Testis (tissue), 2 donors: ENCODE measurements at regions not wholly inside any gene's neighbourhood (a gene's known extent, or its start where the extent isn't known, plus 50 kb on each side); places are given as distances from the start of the nearest gene placed in this dataset.

Experiments
- DNase-seq: peaks from one replicate; pipeline ENCODE4 v3.0.0-alpha.2; 2019
- H3K27ac ChIP-seq, 2 donors: fragments of 200-600 bp; sonication (generic); one replicate each; pipeline ENCODE4 v1.5.1; 2019
- H3K27me3 ChIP-seq: fragments of 200-600 bp; sonication (generic); one replicate; pipeline ENCODE4 v1.5.1; 2019
- H3K36me3 ChIP-seq: fragments of 200-600 bp; sonication (generic); one replicate; pipeline ENCODE4 v1.5.1; 2017; ENCODE audit warnings: low read depth; ENCODE audit errors: missing control alignments
- H3K4me1 ChIP-seq: fragments of 200-600 bp; sonication (generic); one replicate; pipeline ENCODE4 v1.5.1; 2019
- H3K4me3 ChIP-seq, 2 donors: fragments of 200-600 bp; sonication (generic); one replicate each; pipeline ENCODE4 v1.5.1; 2017 to 2019
- H3K9me3 ChIP-seq: fragments of 200-600 bp; sonication (generic); one replicate; pipeline ENCODE4 v1.5.1; 2017
- CTCF ChIP-seq, 3 experiments: fragments of 450-650 bp in 2 of 3; fragments of 200-600 bp in 1 of 3; sonication (generic) in 1 of 3; IDR thresholded peaks; one replicate each; pipeline ENCODE4 v1.5.1; 2016 to 2019; ENCODE audit warnings: antibody characterized with exemption in 3 of 3, mild to moderate bottlenecking in 2 of 3, moderate library complexity in 1 of 3
- POLR2A ChIP-seq: fragments of 450-650 bp; IDR thresholded peaks from one replicate; pipeline ENCODE4 v1.6.1; 2017; ENCODE audit warnings: antibody characterized with exemption, mild to moderate bottlenecking, moderate library complexity
- WGBS, 2 donors: methylation state at CpG; one replicate each; pipeline ENCODE4 v1.1.5; 2018; 5-methylcytosine and 5-hydroxymethylcytosine counted together
- intact Hi-C: fragments of 100-400 bp; cut with DNase I; formaldehyde crosslinking; loops from one replicate; pipeline ENCODE4 v1.15.1; 2023; ENCODE audit warnings: low total_unique reads

GRCh38 chr1:30187413-30188023 is 535.9 kb downstream of the MATN1 start:
- no peaks in the 10 kb centered on the region for H3K27me3 ChIP-seq
- no peaks in the 10 kb centered on the region for H3K4me1 ChIP-seq
- H3K4me3 ChIP-seq: no peak overlapping the region
- intact Hi-C loops: no loop called here
- no peak overlapping the region for H3K27ac ChIP-seq
- no peaks in the 10 kb centered on the region for H3K9me3 ChIP-seq
- no peaks in the 10 kb centered on the region for H3K36me3 ChIP-seq
- WGBS, 2 donors: 94 to 95% methylated on average over 4 of the region's 4 CpGs
- DNase-seq: no peak
- TF ChIP-seq POLR2A (no peak), CTCF (IDR thresholded peaks at IDR 0.05) (no peak)

GRCh38 chr1:30186586-30186985 is 536.8 kb downstream of the MATN1 start:
- no peak for TF ChIP-seq CTCF (IDR thresholded peaks at IDR 0.05)
- no peak for TF ChIP-seq POLR2A
- intact Hi-C loops: no loop called here
- 46 to 64% methylated on average over 4 of the region's 4 CpGs for WGBS, 2 donors
- H3K4me3 ChIP-seq: no peak overlapping the region
- H3K36me3 ChIP-seq: no peaks in the 10 kb centered on the region
- no peaks in the 10 kb centered on the region for H3K4me1 ChIP-seq
- no peaks in the 10 kb centered on the region for H3K9me3 ChIP-seq
- H3K27me3 ChIP-seq: no peaks in the 10 kb centered on the region
- no peak for DNase-seq
- no peak overlapping the region for H3K27ac ChIP-seq

- no peaks in the 10 kb centered on the region for H3K36me3 ChIP-seq
- no peaks in the 10 kb centered on the region for H3K27me3 ChIP-seq
- TF ChIP-seq CTCF (IDR thresholded peaks at IDR 0.05) (no peak), POLR2A (no peak)
- H3K9me3 ChIP-seq: no peaks in the 10 kb centered on the region
- 46 to 57% methylated on average over 6 of the region's 6 CpGs for WGBS, 2 donors
- intact Hi-C loops: no loop called here
- H3K4me3 ChIP-seq: no peak overlapping the region
- no peak overlapping the region for H3K27ac ChIP-seq
- no peaks in the 10 kb centered on the region for H3K4me1 ChIP-seq
- DNase-seq: no peak
Measured at GRCh38 chr1:30185809-30186208, 537.6 kb downstream of the MATN1 start.

- H3K4me3 ChIP-seq: no peak overlapping the region
- H3K4me1 ChIP-seq: no peaks in the 10 kb centered on the region
- WGBS, 2 donors: 94 to 97% methylated on average over 4 of the region's 4 CpGs
- no peak for DNase-seq
- H3K27me3 ChIP-seq: no peaks in the 10 kb centered on the region
- TF ChIP-seq POLR2A: no peak
- H3K9me3 ChIP-seq: no peaks in the 10 kb centered on the region
- no peak overlapping the region for H3K27ac ChIP-seq
- no peaks in the 10 kb centered on the region for H3K36me3 ChIP-seq
- intact Hi-C loops: no loop called here
Measured at GRCh38 chr1:30185313-30185712, 538.1 kb downstream of the MATN1 start.

GRCh38 chr1:30184393-30185141 is 538.8 kb downstream of the MATN1 start:
- WGBS, 2 donors: 43 to 56% methylated on average over 1 of the region's 1 CpG
- H3K36me3 ChIP-seq: no peaks in the 10 kb centered on the region
- no peak for DNase-seq

More at GRCh38 chr1:30184393-30185141, 538.8 kb downstream of the MATN1 start:
- intact Hi-C loops: no loop called here
- H3K4me3 ChIP-seq: no peak overlapping the region
- H3K4me1 ChIP-seq: no peaks in the 10 kb centered on the region
- no peaks in the 10 kb centered on the region for H3K27me3 ChIP-seq
- no peak overlapping the region for H3K27ac ChIP-seq
- TF ChIP-seq POLR2A (no peak), CTCF (IDR thresholded peaks at IDR 0.05) (no peak)
- no peaks in the 10 kb centered on the region for H3K9me3 ChIP-seq
